ENCODE measurements at regions not wholly inside any gene's neighbourhood (a gene's known extent, or its start where the extent isn't known, plus 50 kb on each side); places are given as distances from the start of the nearest gene placed in this dataset.
A peak's percentile ranks its signal among the peaks of the same experiment; 100 is the strongest.
"Not testable (repeated sequence)": the region's sequence is repeated elsewhere in the genome, so short reads cannot be mapped to it uniquely, and the experiment has no call there.

- H4K20me1 ChIP-seq (ENCODE audit: control insufficient read depth, insufficient read depth), result no peaks in the 10 kb centered on the region
- H3K9ac ChIP-seq (ENCODE audit: control insufficient read depth, insufficient read depth, low read length), result no peak overlapping the region
- no peaks in the 10 kb centered on the region; the same call in 2 of the 3 replicates for H3K9me3 ChIP-seq (replicated peaks; ENCODE audit: control insufficient read depth, insufficient read depth, low read length)
- TF ChIP-seq SPI1 (IDR thresholded peaks at IDR 0.05; ENCODE audit: borderline replicate concordance, insufficient read depth, low read depth, low read length), result peak; percentile 12; the same call in 1 of the 2 replicates
- no peak for TF ChIP-seq EZH2 (IDR thresholded peaks at IDR 0.05; ENCODE audit: borderline replicate concordance, control insufficient read depth, low read depth, low read length)
- SMC1A ChIA-PET (ENCODE audit: uncharacterized antibody, unreplicated experiment), result interaction anchor here (0.8 kb wide), 1 partner anchor 22 kb away, joined by 3 read pairs; no protein-coding TSS in a partner anchor
- H3K36me3 ChIP-seq (ENCODE audit: control insufficient read depth in 2 of 2, insufficient read depth in 2 of 2, low read length in 1 of 2), result peaks cover 0 to 35% of the 10 kb centered on the region in 2 experiments; a peak in 2 of 4 replicates
- CTCF ChIA-PET, result no interaction called here
- no peak overlapping the region for H3K4me3 ChIP-seq
- intact Hi-C loops (cut with micrococcal nuclease; ENCODE audit: unreplicated experiment) (no loop called here), in situ Hi-C loops (cut with MboI) (no loop called here)
- no peak overlapping the region for H3K4me2 ChIP-seq (ENCODE audit: control insufficient read depth, insufficient read depth)
- no peaks in the 10 kb centered on the region for H3K4me1 ChIP-seq (ENCODE audit: control insufficient read depth, insufficient read depth, low read length)
- FAIRE-seq (no peak), ATAC-seq (no peak), DNase-seq (ENCODE audit: low read depth, low spot score) (no peak)
- no peak overlapping the region for H3K27ac ChIP-seq (ENCODE audit: control insufficient read depth, insufficient read depth)
- H3K27me3 ChIP-seq (replicated peaks in 1 of 2; ENCODE audit: control insufficient read depth in 2 of 2, insufficient read depth in 2 of 2, low read length in 1 of 2), result no peaks in the 10 kb centered on the region
- H2AFZ ChIP-seq (ENCODE audit: control insufficient read depth, low read depth, low read length), result no peak overlapping the region
- WGBS (ENCODE audit: insufficient coverage, insufficient replicate concordance, low lambda C conversion rate, missing lambda C conversion rate), result 68% methylated on average over 2 of the region's 2 CpGs
- POLR2A ChIA-PET, result no interaction called here
- RAD21 ChIA-PET (ENCODE audit: unreplicated experiment), result interaction anchor here (1.1 kb wide), 1 partner anchor 49 kb away, joined by 3 read pairs; no protein-coding TSS in a partner anchor
- BruUV-seq (replicated peaks), result no TSS peak
- no peaks in the 10 kb centered on the region for H3K79me2 ChIP-seq (ENCODE audit: control insufficient read depth, insufficient read depth, low read length)
Observed at GRCh38 chr2:159872353-159872752, 74.3 kb upstream of the CD302 start.

DNA sequence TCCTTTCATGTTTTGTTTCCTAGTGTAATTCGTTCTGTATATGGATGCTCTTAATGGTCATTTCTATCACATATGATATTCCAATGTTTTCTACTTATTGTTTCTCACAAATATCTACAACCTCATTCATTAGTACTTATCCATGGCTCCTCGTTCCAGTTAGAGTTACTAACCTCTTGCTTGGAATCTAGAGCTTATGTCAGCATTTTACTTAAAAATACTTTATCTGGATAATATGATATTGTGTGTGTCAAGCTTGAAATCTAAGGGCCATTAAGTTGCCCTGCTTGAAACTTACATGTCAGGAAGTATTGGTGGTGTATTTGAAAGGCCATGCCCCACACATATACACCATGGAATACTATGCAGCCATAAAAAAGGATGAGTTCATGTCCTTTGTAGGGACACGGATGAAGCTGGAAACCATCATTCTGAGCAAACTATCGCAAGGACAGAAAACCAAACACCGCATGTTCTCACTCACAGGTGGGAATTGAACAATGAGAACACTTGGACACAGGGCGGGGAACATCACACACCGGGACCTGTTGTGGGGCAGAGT lies 70.7 kb upstream of the CD302 start:
- ChIA-PET RAD21 (ENCODE audit: unreplicated experiment) (interaction anchor here (1.3 kb wide), 1 partner anchor 10 kb away, joined by 3 read pairs; no protein-coding TSS in a partner anchor), CTCF (interaction anchor here (0.8 to 1.7 kb wide), 5 partner anchors 18 to 53 kb away, joined by 3 to 6 read pairs (median 3); no protein-coding TSS in a partner anchor), SMC1A (ENCODE audit: uncharacterized antibody, unreplicated experiment) (interaction anchor here (0.7 to 2.6 kb wide), 12 partner anchors 10 to 99 kb away, joined by 3 to 12 read pairs (median 4); no protein-coding TSS in a partner anchor), POLR2A (interaction anchor here (0.6 kb wide), 1 partner anchor 10 kb away, joined by 3 read pairs; no protein-coding TSS in a partner anchor)
- H3K4me2 ChIP-seq (ENCODE audit: control insufficient read depth, insufficient read depth); H3K79me2 ChIP-seq (ENCODE audit: control insufficient read depth, insufficient read depth, low read length); H4K20me1 ChIP-seq (ENCODE audit: control insufficient read depth, insufficient read depth); FAIRE-seq; ATAC-seq; H3K4me1 ChIP-seq (ENCODE audit: control insufficient read depth, insufficient read depth, low read length); H3K27me3 ChIP-seq (replicated peaks in 1 of 2; ENCODE audit: control insufficient read depth in 2 of 2, insufficient read depth in 2 of 2, low read length in 1 of 2); H2AFZ ChIP-seq (ENCODE audit: control insufficient read depth, low read depth, low read length); H3K9ac ChIP-seq (ENCODE audit: control insufficient read depth, insufficient read depth, low read length); DNase-seq (ENCODE audit: low read depth, low spot score); in situ Hi-C loops (cut with MboI); intact Hi-C loops (cut with micrococcal nuclease; ENCODE audit: unreplicated experiment); H3K27ac ChIP-seq (ENCODE audit: control insufficient read depth, insufficient read depth); H3K9me3 ChIP-seq (replicated peaks; ENCODE audit: control insufficient read depth, insufficient read depth, low read length); BruUV-seq (replicated peaks); H3K4me3 ChIP-seq: not testable (repeated sequence)
- H3K36me3 ChIP-seq (ENCODE audit: control insufficient read depth in 2 of 2, insufficient read depth in 2 of 2, low read length in 1 of 2), result peaks cover 0 to 27% of the 10 kb centered on the region in 2 experiments; a peak in 2 of 4 replicates
- WGBS (ENCODE audit: insufficient coverage, insufficient replicate concordance, low lambda C conversion rate, missing lambda C conversion rate), result 91% methylated on average over 7 of the region's 7 CpGs

Data from GM12878 (cell line).